ENCODE measurements at regions not wholly inside any gene's neighbourhood (a gene's known extent, or its start where the extent isn't known, plus 50 kb on each side); places are given as distances from the start of the nearest gene placed in this dataset.
"Not testable (repeated sequence)": the region's sequence is repeated elsewhere in the genome, so short reads cannot be mapped to it uniquely, and the experiment has no call there.

DNA sequence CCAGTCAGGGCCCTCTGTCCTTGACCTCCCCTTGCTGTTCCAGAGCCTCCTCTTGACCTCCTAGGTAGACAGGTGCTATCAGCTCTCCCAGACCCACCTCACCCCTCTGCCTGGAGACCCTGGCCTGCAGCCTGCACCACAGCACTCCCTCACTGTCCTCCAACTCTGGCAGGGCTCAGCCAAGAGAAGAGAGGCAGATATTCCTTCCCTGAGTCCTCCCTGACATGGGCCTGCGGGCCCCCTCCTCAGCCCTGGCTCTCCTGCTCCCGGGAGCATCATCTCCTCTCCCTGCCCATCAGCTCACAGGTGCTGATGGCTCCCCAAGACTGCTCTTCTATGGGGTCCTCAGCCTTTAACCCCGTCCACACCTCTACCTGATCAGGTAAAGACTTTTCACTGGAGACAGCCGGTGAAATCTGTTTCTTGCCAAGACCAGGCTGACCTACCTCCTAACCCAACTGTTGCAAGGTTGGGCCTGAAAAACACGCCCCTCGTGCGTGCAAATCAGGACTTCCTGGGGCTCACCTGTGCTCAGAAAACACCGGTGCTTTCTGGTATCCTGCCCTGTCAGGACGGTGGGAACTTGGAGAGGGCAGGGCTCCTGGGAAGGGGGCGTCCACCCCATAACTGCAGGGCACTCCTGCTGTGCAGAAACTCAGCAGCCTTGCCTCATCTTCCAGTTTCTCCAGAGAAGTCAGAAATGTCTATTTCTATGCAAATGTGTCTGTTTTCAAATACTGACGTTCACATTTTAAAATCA is 160.7 kb downstream of the SHANK2 start:
- TF ChIP-seq, protein P1, sequence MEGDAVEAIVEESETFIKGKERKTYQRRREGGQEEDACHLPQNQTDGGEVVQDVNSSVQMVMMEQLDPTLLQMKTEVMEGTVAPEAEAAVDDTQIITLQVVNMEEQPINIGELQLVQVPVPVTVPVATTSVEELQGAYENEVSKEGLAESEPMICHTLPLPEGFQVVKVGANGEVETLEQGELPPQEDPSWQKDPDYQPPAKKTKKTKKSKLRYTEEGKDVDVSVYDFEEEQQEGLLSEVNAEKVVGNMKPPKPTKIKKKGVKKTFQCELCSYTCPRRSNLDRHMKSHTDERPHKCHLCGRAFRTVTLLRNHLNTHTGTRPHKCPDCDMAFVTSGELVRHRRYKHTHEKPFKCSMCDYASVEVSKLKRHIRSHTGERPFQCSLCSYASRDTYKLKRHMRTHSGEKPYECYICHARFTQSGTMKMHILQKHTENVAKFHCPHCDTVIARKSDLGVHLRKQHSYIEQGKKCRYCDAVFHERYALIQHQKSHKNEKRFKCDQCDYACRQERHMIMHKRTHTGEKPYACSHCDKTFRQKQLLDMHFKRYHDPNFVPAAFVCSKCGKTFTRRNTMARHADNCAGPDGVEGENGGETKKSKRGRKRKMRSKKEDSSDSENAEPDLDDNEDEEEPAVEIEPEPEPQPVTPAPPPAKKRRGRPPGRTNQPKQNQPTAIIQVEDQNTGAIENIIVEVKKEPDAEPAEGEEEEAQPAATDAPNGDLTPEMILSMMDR (IDR thresholded peaks at IDR 0.05; ENCODE audit: insufficient read depth, low read depth, low read length, missing control alignments), result no peak
- no peak overlapping the region for H3K4me3 ChIP-seq (ENCODE audit: low read depth, low read length)
- DNase-seq (ENCODE audit: low read depth), result no peak

DNA sequence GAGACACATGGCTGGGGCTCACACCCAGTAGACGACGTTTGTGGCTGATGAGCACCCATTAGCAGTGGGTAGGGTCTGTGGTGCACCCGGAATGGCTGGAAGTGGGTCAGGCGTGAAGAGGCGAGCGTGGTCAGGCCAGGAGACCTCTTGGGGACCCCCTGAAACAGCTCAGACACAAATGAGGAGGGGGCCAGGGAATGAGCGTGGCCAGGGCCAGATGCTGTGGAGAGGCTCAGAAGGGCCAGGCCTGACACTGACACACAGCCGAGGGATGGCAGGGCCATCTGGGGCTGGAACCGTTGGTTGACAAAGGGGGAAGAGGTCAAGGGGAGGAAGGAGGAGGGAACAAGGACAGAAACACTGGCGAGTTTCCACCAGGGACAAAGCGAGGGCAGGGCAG is 162.8 kb downstream of the SHANK2 start:
- TF ChIP-seq, protein P1 (IDR thresholded peaks at IDR 0.05; ENCODE audit: insufficient read depth, low read depth, low read length, missing control alignments), result no peak
- no peak overlapping the region for H3K4me3 ChIP-seq (ENCODE audit: low read depth, low read length)
- DNase-seq (ENCODE audit: low read depth), result no peak

DNA sequence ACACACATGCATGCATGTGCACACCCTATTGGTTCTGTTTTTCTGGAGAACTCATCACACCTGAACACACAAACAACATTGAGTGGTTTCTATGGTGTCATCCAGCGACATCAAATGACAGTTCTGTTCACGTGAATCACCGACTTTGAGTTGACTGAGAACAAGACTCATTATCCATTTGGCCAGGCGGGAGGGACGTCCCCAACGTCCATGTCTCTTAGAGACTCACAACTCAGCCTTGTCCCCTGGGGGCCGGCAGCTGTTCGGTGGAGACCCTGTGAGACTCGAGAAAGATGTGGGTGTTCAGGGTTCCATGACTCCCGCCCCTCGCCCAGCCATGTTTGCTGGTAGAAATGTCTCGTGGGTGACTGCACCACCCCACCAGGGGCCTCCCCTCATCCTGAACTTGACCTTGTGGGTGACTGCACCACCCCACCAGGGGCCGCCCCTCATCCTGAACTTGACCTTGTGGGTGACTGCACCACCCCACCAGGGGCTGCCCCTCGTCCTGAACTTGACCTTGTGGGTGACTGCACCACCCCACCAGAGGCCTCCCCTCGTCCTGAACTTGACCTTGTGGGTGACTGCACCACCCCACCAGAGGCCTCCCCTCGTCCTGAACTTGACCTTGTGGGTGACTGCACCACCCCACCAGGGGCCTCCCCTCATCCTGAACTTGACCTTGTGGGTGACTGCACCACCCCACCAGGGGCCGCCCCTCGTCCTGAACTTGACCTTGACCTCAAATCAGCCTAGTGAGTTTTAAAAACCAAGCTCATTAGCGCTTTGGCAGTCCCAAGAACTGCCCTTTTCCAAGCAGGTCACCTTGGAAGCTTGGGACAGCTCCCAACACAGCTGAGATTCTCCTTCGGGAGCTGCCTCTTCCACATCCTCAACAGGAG is 163.8 kb downstream of the SHANK2 start:
- not testable (repeated sequence) for H3K4me3 ChIP-seq (ENCODE audit: low read depth, low read length)
- peak; percentile 21 for DNase-seq (ENCODE audit: low read depth)

DNA sequence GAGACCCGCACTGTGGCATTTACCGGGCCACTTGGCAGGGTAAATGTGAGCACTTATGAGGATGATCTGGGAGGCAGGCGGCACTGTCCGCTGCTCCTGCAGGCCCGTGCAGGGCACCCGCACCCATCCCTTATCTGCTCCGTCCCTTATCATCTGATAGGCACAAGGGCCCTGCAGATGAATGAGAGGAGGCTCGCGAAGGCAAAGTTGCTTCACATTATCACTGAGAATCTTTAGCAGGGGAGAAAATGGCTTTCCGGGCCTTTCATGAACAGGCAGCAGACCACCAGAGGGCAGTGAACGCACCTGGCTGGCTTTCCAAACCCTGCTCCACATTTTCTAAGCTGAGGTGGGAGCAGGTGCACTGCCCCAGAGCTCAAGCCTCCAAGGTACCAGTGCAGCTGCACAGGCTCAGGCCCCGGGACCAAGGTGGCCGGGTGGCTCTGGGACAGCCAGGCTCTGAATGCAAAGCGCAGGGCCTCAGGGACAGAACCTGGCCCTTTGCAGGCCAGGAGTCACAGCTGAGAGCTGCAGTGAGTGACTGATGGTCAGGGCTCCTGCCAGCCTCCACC is 165.6 kb downstream of the SHANK2 start:
- DNase-seq (ENCODE audit: low read depth), result peak; percentile 6
- H3K4me3 ChIP-seq (ENCODE audit: low read depth, low read length), result no peak overlapping the region
- TF ChIP-seq, protein P1 (IDR thresholded peaks at IDR 0.05; ENCODE audit: insufficient read depth, low read depth, low read length, missing control alignments), result peak; percentile 15

DNA sequence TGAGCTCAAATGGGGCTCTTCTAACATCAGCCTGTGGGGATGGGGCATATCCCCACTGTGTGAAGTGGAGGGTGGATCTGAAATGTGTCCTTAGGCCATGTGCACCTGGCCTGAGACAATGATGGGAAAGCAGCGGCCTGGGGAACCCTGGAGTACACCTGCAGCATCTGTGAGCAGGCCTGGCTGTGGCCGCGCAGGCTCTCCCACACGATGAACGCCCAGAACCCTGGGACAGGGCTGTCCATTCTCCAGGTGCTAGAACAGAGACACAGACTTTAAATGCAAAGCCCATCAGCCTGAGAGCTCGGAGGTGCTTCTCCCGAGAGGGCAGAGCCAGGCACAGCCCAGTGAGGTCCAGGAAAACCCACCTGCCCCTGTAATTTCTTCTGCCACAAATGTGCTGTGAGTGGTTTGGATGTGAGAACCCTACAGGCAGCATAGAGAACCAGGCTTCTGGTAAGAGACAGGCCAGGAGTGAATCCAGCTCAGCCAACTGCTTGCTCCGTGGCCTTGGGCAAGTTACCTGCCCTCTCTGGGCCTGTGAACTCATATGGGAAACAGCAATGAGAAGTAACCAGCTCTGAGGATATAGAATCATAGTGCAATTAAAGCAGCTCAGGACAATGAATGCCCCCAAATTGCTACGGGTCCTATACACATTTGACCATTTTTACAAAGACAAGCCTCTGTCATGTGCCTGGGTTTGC is 167.9 kb downstream of the SHANK2 start:
- TF ChIP-seq, protein P1 (IDR thresholded peaks at IDR 0.05; ENCODE audit: insufficient read depth, low read depth, low read length, missing control alignments), result no peak
- H3K4me3 ChIP-seq (ENCODE audit: low read depth, low read length), result no peak overlapping the region

DNA sequence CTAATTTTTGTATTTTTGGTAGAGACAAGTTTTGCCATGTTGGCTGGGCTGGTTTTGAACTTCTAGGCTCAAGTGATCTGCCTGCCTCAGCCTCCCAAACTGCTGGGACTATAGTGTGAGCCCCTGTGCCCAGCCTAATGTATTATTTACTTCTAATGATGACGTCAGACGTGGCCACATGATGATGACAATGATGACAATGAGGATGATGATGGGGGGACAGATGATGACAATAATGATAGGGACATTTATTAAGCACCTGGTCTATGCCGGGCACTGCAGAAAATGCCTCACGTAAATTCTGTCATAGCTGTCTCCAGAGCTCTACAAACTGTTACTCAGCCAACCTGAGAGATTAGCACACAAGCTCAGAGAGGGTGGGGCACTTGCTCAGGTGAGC is 169.3 kb downstream of the SHANK2 start:
- TF ChIP-seq, protein P1 (IDR thresholded peaks at IDR 0.05; ENCODE audit: insufficient read depth, low read depth, low read length, missing control alignments), result no peak
- no peak overlapping the region for H3K4me3 ChIP-seq (ENCODE audit: low read depth, low read length)

More for the DNA sequence above, 167.9 kb downstream of the SHANK2 start:
- DNase-seq (ENCODE audit: low read depth), result no peak

More for the DNA sequence above, 169.3 kb downstream of the SHANK2 start:
- DNase-seq (ENCODE audit: low read depth), result no peak
